ENCODE measurements at regions not wholly inside any gene's neighbourhood (a gene's known extent, or its start where the extent isn't known, plus 50 kb on each side); places are given as distances from the start of the nearest gene placed in this dataset.
"Not testable (repeated sequence)": the region's sequence is repeated elsewhere in the genome, so short reads cannot be mapped to it uniquely, and the experiment has no call there.

- DNase-seq (ENCODE audit: extremely low read depth in 1 of 11, low read depth in 9 of 11, low spot score in 4 of 11), result no peak
Observed at GRCh38 chr4:34318773-34319172, 1925.5 kb downstream of the ARAP2 start.

- no peak for DNase-seq (ENCODE audit: extremely low read depth in 1 of 11, low read depth in 9 of 11, low spot score in 4 of 11)
Observed at GRCh38 chr4:34323549-34324320, 1920.6 kb downstream of the ARAP2 start.

- DNase-seq (ENCODE audit: extremely low read depth in 1 of 11, low read depth in 9 of 11, low spot score in 4 of 11), result no peak
Observed at GRCh38 chr4:34328939-34329338, 1915.4 kb downstream of the ARAP2 start.

- DNase-seq (ENCODE audit: extremely low read depth in 1 of 11, low read depth in 9 of 11, low spot score in 4 of 11), result not testable (repeated sequence)
Observed at GRCh38 chr4:34335156-34335555, 1909.2 kb downstream of the ARAP2 start.

- DNase-seq (ENCODE audit: extremely low read depth in 1 of 11, low read depth in 9 of 11, low spot score in 4 of 11), result not testable (repeated sequence)
Observed at GRCh38 chr4:34335556-34335955, 1908.8 kb downstream of the ARAP2 start.

GRCh38 chr4:34362654-34363053, 1881.7 kb downstream of the ARAP2 start:
- no peak for DNase-seq (ENCODE audit: extremely low read depth in 1 of 11, low read depth in 9 of 11, low spot score in 4 of 11)

GRCh38 chr4:34363842-34364241, 1880.5 kb downstream of the ARAP2 start:
- DNase-seq (ENCODE audit: extremely low read depth in 1 of 11, low read depth in 9 of 11, low spot score in 4 of 11), result no peak

GRCh38 chr4:34365946-34366345, 1878.4 kb downstream of the ARAP2 start:
- no peak for DNase-seq (ENCODE audit: extremely low read depth in 1 of 11, low read depth in 9 of 11, low spot score in 4 of 11)

GRCh38 chr4:34371676-34372075, 1872.6 kb downstream of the ARAP2 start:
- no peak for DNase-seq (ENCODE audit: extremely low read depth in 1 of 11, low read depth in 9 of 11, low spot score in 4 of 11)

- no peak for DNase-seq (ENCODE audit: extremely low read depth in 1 of 11, low read depth in 9 of 11, low spot score in 4 of 11)
Observed at GRCh38 chr4:34372815-34373214, 1871.5 kb downstream of the ARAP2 start.

GRCh38 chr4:34373456-34373855, 1870.9 kb downstream of the ARAP2 start:
- DNase-seq (ENCODE audit: extremely low read depth in 1 of 11, low read depth in 9 of 11, low spot score in 4 of 11), result no peak

GRCh38 chr4:34412233-34412632, 1832.1 kb downstream of the ARAP2 start:
- no peak for DNase-seq (ENCODE audit: extremely low read depth in 1 of 11, low read depth in 9 of 11, low spot score in 4 of 11)

GRCh38 chr4:34412911-34413310, 1831.4 kb downstream of the ARAP2 start:
- DNase-seq (ENCODE audit: extremely low read depth in 1 of 11, low read depth in 9 of 11, low spot score in 4 of 11), result no peak

GRCh38 chr4:34417160-34417559, 1827.2 kb downstream of the ARAP2 start:
- DNase-seq (ENCODE audit: extremely low read depth in 1 of 11, low read depth in 9 of 11, low spot score in 4 of 11), result no peak

- DNase-seq (ENCODE audit: extremely low read depth in 1 of 11, low read depth in 9 of 11, low spot score in 4 of 11), result no peak
Observed at GRCh38 chr4:34419871-34420270, 1824.4 kb downstream of the ARAP2 start.

GRCh38 chr4:34422472-34423175, 1821.7 kb downstream of the ARAP2 start:
- peak in 6 of 11 donors; percentile 3 to 21 (median 5) for DNase-seq (ENCODE audit: extremely low read depth in 1 of 11, low read depth in 9 of 11, low spot score in 4 of 11)

GRCh38 chr4:34432706-34433105, 1811.6 kb downstream of the ARAP2 start:
- DNase-seq (ENCODE audit: extremely low read depth in 1 of 11, low read depth in 9 of 11, low spot score in 4 of 11), result no peak

GRCh38 chr4:34434377-34434776, 1809.9 kb downstream of the ARAP2 start:
- DNase-seq (ENCODE audit: extremely low read depth in 1 of 11, low read depth in 9 of 11, low spot score in 4 of 11), result not testable (repeated sequence)

GRCh38 chr4:34464196-34464595, 1780.1 kb downstream of the ARAP2 start:
- no peak for DNase-seq (ENCODE audit: extremely low read depth in 1 of 11, low read depth in 9 of 11, low spot score in 4 of 11)

- DNase-seq (ENCODE audit: extremely low read depth in 1 of 11, low read depth in 9 of 11, low spot score in 4 of 11), result no peak
Observed at GRCh38 chr4:34466411-34466810, 1777.9 kb downstream of the ARAP2 start.

GRCh38 chr4:34469516-34469915, 1774.8 kb downstream of the ARAP2 start:
- no peak for DNase-seq (ENCODE audit: extremely low read depth in 1 of 11, low read depth in 9 of 11, low spot score in 4 of 11)
